ENCODE measurements at regions not wholly inside any gene's neighbourhood (a gene's known extent, or its start where the extent isn't known, plus 50 kb on each side); places are given as distances from the start of the nearest gene placed in this dataset.
A peak's percentile ranks its signal among the peaks of the same experiment; 100 is the strongest.

DNA sequence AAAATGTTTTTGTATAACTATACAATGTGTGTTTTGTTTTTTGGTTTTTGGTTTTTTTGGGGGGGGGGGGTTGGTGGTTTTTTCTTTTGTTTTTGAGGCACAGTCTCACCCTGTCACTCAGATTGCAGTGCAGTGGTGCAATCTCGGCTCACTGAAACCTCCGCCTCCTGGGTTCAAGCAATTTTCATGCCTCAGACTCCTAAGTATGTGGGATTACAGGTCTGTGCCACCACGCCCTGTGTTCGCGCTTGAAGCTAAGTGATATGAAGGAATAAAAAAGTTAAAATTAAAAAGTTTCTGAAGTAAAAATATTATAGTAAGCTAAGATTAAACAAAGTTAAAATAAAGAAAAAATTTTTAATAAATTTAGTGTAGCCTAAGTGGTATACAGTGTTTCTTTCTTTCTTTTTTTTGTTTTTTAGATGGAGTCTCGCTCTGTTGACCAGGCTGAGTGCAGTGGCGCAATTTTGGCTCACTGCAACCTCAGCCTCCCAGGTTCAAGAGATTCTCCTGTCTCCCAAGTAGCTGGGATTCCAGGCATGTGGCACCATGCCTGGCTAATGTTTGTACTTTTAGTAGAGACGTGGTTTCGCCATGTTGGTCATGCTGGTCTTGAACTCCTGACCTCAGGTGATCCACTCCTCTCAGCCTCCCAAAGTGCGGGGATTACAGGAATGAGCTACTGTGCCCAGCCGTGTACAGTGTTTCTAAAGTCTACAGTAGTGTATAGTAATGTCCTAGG, 53.9 kb upstream of the TEX55 start:
- Histone ChIP-seq H3K36me3 (no peaks in the 10 kb centered on the region), H3K9me3 (no peaks in the 10 kb centered on the region), H3K4me3 (replicated peaks in 1 of 3) (no peak overlapping the region), H3K27me3 (no peaks in the 10 kb centered on the region), H3K4me1 (no peaks in the 10 kb centered on the region), H3K27ac (no peak overlapping the region)
- no peak for TF ChIP-seq POLR2A (IDR thresholded peaks at IDR 0.05)
- TF ChIP-seq, protein P1, sequence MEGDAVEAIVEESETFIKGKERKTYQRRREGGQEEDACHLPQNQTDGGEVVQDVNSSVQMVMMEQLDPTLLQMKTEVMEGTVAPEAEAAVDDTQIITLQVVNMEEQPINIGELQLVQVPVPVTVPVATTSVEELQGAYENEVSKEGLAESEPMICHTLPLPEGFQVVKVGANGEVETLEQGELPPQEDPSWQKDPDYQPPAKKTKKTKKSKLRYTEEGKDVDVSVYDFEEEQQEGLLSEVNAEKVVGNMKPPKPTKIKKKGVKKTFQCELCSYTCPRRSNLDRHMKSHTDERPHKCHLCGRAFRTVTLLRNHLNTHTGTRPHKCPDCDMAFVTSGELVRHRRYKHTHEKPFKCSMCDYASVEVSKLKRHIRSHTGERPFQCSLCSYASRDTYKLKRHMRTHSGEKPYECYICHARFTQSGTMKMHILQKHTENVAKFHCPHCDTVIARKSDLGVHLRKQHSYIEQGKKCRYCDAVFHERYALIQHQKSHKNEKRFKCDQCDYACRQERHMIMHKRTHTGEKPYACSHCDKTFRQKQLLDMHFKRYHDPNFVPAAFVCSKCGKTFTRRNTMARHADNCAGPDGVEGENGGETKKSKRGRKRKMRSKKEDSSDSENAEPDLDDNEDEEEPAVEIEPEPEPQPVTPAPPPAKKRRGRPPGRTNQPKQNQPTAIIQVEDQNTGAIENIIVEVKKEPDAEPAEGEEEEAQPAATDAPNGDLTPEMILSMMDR (IDR thresholded peaks at IDR 0.05): no peak
- intact Hi-C loops (cut with DNase I): no loop called here
- no peak for DNase-seq
- 87 to 90% methylated on average over 11 of the region's 11 CpGs for WGBS, 2 donors

DNA sequence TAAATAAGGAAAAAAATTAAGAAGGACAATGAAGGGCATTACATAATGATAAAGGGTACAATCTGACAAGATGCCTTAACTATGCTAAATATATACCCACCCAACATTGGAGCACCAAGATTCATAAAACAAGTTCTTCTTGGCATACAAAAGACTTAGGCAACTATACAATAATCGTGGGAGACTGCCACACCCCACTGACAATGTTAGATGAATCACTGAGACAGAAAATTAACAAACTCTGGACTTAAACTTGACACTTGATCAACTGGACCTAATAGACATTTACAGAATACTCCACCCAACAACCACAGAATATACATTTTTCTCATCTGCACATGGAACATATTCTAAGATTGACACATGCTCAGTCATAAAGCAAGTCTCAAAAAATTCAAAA, 53.2 kb upstream of the IGSF11 start:
- TF ChIP-seq, protein P1 (IDR thresholded peaks at IDR 0.05): no peak
- no peak for TF ChIP-seq POLR2A (IDR thresholded peaks at IDR 0.05)
- Histone ChIP-seq H3K27me3 (no peaks in the 10 kb centered on the region), H3K27ac (no peak overlapping the region), H3K4me3 (replicated peaks in 1 of 3) (no peak overlapping the region), H3K4me1 (no peaks in the 10 kb centered on the region), H3K9me3 (no peaks in the 10 kb centered on the region), H3K36me3 (no peaks in the 10 kb centered on the region)
- no peak for DNase-seq
- WGBS, 2 donors: 69 to 71% methylated on average over 1 of the region's 1 CpG
- intact Hi-C loops (cut with DNase I): no loop called here

DNA sequence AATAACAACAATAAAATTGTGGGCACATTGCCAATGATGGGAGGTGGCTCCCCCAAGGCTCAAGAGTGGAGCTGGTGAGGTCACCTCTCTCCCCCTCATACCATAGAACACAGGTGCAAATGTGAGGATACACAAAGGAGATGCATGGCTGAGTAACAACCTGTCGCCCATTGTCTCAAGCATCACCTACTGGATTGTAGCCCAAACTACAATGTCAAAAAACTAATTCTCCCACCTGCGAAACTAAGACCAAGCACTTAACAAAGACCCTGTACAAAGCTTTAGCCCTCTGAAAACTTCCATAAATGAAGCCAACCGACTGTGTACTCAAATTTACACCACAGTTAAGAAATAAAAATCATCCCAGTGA, 50.4 kb upstream of the IGSF11 start:
- no peaks in the 10 kb centered on the region for H3K4me1 ChIP-seq
- intact Hi-C loops (cut with DNase I): no loop called here
- DNase-seq: no peak
- WGBS, 2 donors: 85 to 88% methylated on average over 3 of the region's 3 CpGs
- TF ChIP-seq, protein P1 (IDR thresholded peaks at IDR 0.05): no peak
- no peak for TF ChIP-seq POLR2A (IDR thresholded peaks at IDR 0.05)
- H3K9me3 ChIP-seq: no peaks in the 10 kb centered on the region
- no peaks in the 10 kb centered on the region for H3K36me3 ChIP-seq
- H3K27ac ChIP-seq: no peak overlapping the region
- H3K4me3 ChIP-seq (replicated peaks in 1 of 3): no peak overlapping the region
- no peaks in the 10 kb centered on the region for H3K27me3 ChIP-seq

DNA sequence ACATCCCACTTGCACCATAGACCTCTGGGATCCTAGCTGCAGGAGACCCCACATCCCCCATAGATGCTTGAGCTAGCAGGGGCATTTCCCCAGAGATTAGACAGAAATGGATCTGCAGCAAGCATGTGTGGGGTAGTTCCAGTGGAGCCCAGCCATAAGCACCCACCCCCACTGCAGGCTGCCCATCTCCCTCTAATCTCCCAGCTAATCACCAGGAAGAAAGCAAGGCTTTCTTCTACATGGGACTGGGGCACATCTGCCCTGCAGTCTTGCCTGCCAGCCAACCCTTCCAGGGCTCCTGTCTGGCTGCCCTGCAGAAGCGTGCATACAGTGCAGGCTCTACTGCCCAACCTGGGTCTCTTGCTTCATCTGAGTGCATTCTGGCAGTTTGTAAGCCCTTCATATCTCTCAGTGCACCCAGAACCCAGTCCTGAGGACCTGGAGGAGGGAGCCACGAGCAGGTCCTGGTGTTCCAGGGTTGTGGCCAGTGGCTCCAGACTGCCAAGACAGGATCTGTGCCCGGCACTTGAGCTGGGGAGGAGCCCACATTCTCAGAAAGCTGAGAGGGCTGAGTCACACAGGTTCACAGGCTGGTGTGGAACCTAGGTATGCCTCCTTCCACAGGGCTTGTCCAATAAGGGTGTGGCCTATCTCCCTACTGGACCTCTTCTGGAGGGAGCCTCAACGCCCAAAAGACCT, 49.9 kb upstream of the IGSF11 start:
- Histone ChIP-seq H3K9me3 (no peaks in the 10 kb centered on the region), H3K4me3 (replicated peaks in 1 of 3) (no peak overlapping the region), H3K27me3 (no peaks in the 10 kb centered on the region), H3K27ac (no peak overlapping the region), H3K4me1 (no peaks in the 10 kb centered on the region), H3K36me3 (no peaks in the 10 kb centered on the region)
- TF ChIP-seq, protein P1 (IDR thresholded peaks at IDR 0.05): no peak
- TF ChIP-seq POLR2A (IDR thresholded peaks at IDR 0.05): no peak
- peak in 1 of 2 donors; percentile 16 for DNase-seq
- intact Hi-C loops (cut with DNase I): no loop called here
- WGBS, 2 donors: 60% methylated on average over 2 to 3 of the region's 4 CpGs
